HepG2 (cell line): ENCODE measurements at regions not wholly inside any gene's neighbourhood (a gene's known extent, or its start where the extent isn't known, plus 50 kb on each side); places are given as distances from the start of the nearest gene placed in this dataset.

ENCODE experiments used
- KLF6 ChIP-seq: IDR thresholded peaks from 2 replicates; pipeline ENCODE4 v1.8.0; 2016; ENCODE audit warnings: missing biosample characterization, missing genetic modification reagents
- RERE ChIP-seq: IDR thresholded peaks from 2 replicates; pipeline ENCODE4 v1.6.1; 2016; ENCODE audit warnings: low read depth, missing genetic modification reagents, missing compliant biosample characterization
- SAP130 ChIP-seq: IDR thresholded peaks from 2 replicates; pipeline ENCODE4 v1.6.1; 2016; ENCODE audit warnings: low read depth
- YEATS4 ChIP-seq: sonication (generic); formaldehyde crosslinking; IDR thresholded peaks from 2 replicates; pipeline ENCODE4 v1.4.0; 2020; ENCODE audit warnings: missing genetic modification reagents, borderline replicate concordance
- ZFY ChIP-seq: sonication (generic); formaldehyde crosslinking; IDR thresholded peaks from 2 replicates; pipeline ENCODE4 v1.4.0; 2020; ENCODE audit warnings: missing genetic modification reagents
- ZHX2 ChIP-seq, 2 experiments: sonication (generic) in 1 of 2; formaldehyde crosslinking in 1 of 2; IDR thresholded peaks; 2 replicates each; pipeline versions ENCODE4 v1.6.1 to v1.9.0; 2014 to 2022; ENCODE audit warnings: antibody characterized with exemption in 1 of 2, borderline replicate concordance in 1 of 2, inconsistent platforms in 1 of 2, low read depth in 1 of 2, missing genetic modification reagents in 1 of 2
- ZMYM2 ChIP-seq: sonication (generic); formaldehyde crosslinking; IDR thresholded peaks from 2 replicates; pipeline ENCODE4 v1.8.0; 2022; ENCODE audit warnings: mild to moderate bottlenecking, missing genetic modification reagents
- ZNF567 ChIP-seq: sonication (generic); formaldehyde crosslinking; IDR thresholded peaks from 2 replicates; pipeline ENCODE4 v1.8.1; 2023; ENCODE audit warnings: mild to moderate bottlenecking, missing genetic modification reagents, borderline replicate concordance

GRCh38 chr10:59098831-59099452 is 77.5 kb upstream of the PHYHIPL start (continued):
- TF ChIP-seq RERE (no peak), YEATS4 (CRISPR knock-in tag) (no peak), KLF6 (CRISPR knock-in tag) (no peak), ZMYM2 (CRISPR knock-in tag) (no peak), SAP130 (no peak), ZHX2 (IDR thresholded peaks at IDR 0.05; ENCODE audit: low read depth) (no peak), ZHX2 (CRISPR knock-in tag; IDR thresholded peaks at IDR 0.05; ENCODE audit: borderline replicate concordance) (no peak), ZFY (no peak), ZNF567 (CRISPR knock-in tag) (no peak)
